Peyer's patch (tissue), 4 donors: ENCODE measurements at regions not wholly inside any gene's neighbourhood (a gene's known extent, or its start where the extent isn't known, plus 50 kb on each side); places are given as distances from the start of the nearest gene placed in this dataset.

Experiments used
- DNase-seq, 3 donors: peaks; one replicate each; pipeline ENCODE4 v3.0.0-alpha.2; 2017 to 2019
- H3K27ac ChIP-seq, 4 donors: fragments of 200-600 bp; sonication (generic); one replicate each; pipeline ENCODE4 v1.5.1; 2016 to 2019
- H3K27me3 ChIP-seq, 2 donors: fragments of 200-600 bp; sonication (generic); one replicate each; pipeline ENCODE4 v1.5.1; 2019
- H3K36me3 ChIP-seq, 3 donors: fragments of 200-600 bp; sonication (generic); one replicate each; pipeline ENCODE4 v1.5.1; 2016 to 2019
- H3K4me1 ChIP-seq, 4 donors: fragments of 200-600 bp; sonication (generic); one replicate each; pipeline ENCODE4 v1.5.1; 2016 to 2019
- H3K4me3 ChIP-seq, 4 donors: fragments of 200-600 bp; sonication (generic); 1 replicate in 3 of 4; 2 replicates in 1 of 4; pipeline ENCODE4 v1.5.1; 2016 to 2019; ENCODE audit warnings: mild to moderate bottlenecking in 1 of 4
- H3K9me3 ChIP-seq, 4 donors: fragments of 200-600 bp; sonication (generic); one replicate each; pipeline ENCODE4 v1.5.1; 2016 to 2019; ENCODE audit warnings: mild to moderate bottlenecking in 1 of 4
- POLR2A ChIP-seq, 2 donors: fragments of 450-650 bp; IDR thresholded peaks; one replicate each; pipeline ENCODE4 v1.5.1; 2017; ENCODE audit warnings: antibody characterized with exemption in 2 of 2, mild to moderate bottlenecking in 2 of 2, moderate library complexity in 2 of 2
- TF ChIP-seq, protein P1 (sequence below), 6 experiments: fragments of 450-650 bp in 4 of 6; fragments of 200-600 bp in 2 of 6; sonication (generic) in 1 of 6; IDR thresholded peaks; one replicate each; pipeline ENCODE4 v1.5.1; 2017 to 2019; ENCODE audit warnings: antibody characterized with exemption in 6 of 6, mild to moderate bottlenecking in 3 of 6, moderate library complexity in 1 of 6

DNA sequence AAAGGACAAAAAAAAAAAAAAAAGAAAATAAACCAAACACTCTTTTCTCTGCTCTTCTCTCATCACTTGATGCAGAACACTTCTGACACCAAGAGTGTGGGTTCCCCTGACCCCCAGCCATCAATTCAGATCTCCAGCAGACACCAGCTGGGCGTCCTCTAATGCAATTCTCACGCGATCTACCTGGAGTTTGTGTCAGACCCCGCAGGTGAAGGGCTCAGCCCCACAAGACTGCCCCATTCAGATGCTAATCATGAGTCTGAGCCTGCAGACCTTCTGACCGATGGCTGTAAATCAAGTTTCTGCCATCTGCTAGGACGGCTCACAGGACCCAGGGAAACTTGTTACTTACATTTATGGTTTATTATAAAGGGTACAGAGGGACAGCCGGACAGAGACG lies 133.6 kb upstream of the C1orf174 start:
- Histone ChIP-seq H3K9me3 (no peaks in the 10 kb centered on the region), H3K27me3 (no peaks in the 10 kb centered on the region), H3K36me3 (no peaks in the 10 kb centered on the region), H3K4me1 (no peaks in the 10 kb centered on the region), H3K27ac (no peak overlapping the region), H3K4me3 (no peak overlapping the region)
- DNase-seq: no peak
- no peak for TF ChIP-seq POLR2A (IDR thresholded peaks at IDR 0.05)
- TF ChIP-seq, protein P1, sequence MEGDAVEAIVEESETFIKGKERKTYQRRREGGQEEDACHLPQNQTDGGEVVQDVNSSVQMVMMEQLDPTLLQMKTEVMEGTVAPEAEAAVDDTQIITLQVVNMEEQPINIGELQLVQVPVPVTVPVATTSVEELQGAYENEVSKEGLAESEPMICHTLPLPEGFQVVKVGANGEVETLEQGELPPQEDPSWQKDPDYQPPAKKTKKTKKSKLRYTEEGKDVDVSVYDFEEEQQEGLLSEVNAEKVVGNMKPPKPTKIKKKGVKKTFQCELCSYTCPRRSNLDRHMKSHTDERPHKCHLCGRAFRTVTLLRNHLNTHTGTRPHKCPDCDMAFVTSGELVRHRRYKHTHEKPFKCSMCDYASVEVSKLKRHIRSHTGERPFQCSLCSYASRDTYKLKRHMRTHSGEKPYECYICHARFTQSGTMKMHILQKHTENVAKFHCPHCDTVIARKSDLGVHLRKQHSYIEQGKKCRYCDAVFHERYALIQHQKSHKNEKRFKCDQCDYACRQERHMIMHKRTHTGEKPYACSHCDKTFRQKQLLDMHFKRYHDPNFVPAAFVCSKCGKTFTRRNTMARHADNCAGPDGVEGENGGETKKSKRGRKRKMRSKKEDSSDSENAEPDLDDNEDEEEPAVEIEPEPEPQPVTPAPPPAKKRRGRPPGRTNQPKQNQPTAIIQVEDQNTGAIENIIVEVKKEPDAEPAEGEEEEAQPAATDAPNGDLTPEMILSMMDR (IDR thresholded peaks at IDR 0.05): no peak

DNA sequence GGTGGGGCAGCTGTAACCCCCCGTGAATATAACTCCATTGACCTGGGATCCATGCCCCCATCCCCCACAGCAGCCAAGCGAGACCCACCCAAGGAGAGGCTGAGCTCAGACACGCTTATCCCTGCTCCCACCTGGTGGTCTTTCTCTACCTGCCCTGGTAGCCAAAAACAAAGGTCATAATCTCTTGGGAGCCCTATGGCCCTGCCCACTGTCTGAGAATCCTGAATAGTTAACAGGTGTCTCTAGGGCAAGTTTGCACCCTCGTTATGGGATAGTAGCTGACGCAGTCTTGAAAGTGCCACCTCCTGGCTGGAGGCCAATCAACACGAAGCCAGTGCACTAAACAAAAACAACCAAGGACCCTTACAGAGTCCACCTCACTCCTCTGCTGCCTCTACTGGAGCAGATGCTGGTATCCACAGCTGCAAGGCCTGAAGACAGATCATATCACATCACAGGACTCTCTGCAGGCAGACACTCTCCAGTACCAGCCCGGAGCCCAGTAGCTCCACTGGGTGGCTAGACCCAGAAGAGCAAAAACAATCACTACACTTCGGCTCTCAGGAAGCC lies 134.3 kb upstream of the C1orf174 start:
- no peak overlapping the region for H3K4me3 ChIP-seq
- H3K4me1 ChIP-seq: no peaks in the 10 kb centered on the region
- H3K27me3 ChIP-seq: no peaks in the 10 kb centered on the region
- DNase-seq: no peak
- no peaks in the 10 kb centered on the region for H3K36me3 ChIP-seq
- no peak overlapping the region for H3K27ac ChIP-seq
- H3K9me3 ChIP-seq: no peaks in the 10 kb centered on the region
- TF ChIP-seq, protein P1 (IDR thresholded peaks at IDR 0.05): no peak
- no peak for TF ChIP-seq POLR2A (IDR thresholded peaks at IDR 0.05)

DNA sequence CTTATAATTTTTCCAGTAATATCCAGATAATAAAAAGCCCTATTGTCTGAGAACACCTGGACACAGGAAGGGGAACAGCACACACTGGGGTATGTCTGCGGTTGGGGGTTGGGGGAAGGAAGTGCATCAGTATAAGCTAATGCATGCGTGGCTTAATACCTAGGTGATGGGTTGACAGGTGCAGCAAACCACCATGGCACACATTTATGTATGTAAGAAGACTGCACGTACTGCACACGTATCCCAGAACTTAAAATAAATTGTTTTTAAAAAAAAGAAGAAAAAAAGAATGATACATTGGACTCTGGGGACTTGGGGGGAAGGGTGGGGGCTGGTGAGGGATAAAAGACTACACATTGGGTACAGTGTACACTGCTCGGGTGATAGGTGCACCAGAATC lies 144.9 kb upstream of the C1orf174 start:
- TF ChIP-seq, protein P1 (IDR thresholded peaks at IDR 0.05): no peak
- TF ChIP-seq POLR2A (IDR thresholded peaks at IDR 0.05): no peak
- H3K36me3 ChIP-seq: no peaks in the 10 kb centered on the region
- H3K9me3 ChIP-seq: no peaks in the 10 kb centered on the region
- H3K27me3 ChIP-seq: no peaks in the 10 kb centered on the region
- H3K4me3 ChIP-seq: no peak overlapping the region
- no peak overlapping the region for H3K27ac ChIP-seq
- H3K4me1 ChIP-seq: no peaks in the 10 kb centered on the region
- DNase-seq: peak in 2 of 3 donors; percentile 47 to 54

DNA sequence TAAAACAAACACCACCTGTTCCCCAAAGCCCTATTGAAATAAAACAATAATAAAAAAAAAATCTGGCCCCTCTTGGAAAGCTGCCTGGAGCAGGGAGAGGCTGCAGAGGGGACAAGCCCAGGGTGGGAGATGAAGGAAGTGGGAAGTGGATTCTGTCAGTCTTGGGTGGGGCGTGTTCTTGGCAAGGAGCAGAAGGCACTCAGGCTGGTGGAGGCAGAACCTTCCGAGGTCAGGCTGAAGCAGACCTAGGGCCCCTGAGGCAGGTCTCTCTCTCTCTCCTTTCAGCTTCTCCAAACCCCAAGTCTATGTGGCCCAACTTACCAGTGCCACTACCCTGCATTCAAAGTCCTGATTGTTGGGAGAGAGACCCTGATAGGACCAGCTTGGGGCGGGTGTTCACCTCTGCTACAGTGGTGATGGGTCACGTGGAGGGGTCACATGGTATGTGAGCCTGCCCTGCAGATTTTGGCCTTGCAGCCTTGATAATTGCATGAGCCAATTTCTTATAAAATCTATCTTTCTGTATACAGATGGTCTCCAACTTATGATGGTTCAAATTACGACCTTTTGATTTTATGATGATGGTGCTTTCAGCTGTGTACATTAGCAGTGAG lies 145.4 kb upstream of the C1orf174 start:
- Histone ChIP-seq H3K4me1 (no peaks in the 10 kb centered on the region), H3K4me3 (no peak overlapping the region), H3K9me3 (no peaks in the 10 kb centered on the region), H3K36me3 (no peaks in the 10 kb centered on the region), H3K27ac (no peak overlapping the region), H3K27me3 (no peaks in the 10 kb centered on the region)
- TF ChIP-seq, protein P1 (IDR thresholded peaks at IDR 0.05): no peak
- no peak for TF ChIP-seq POLR2A (IDR thresholded peaks at IDR 0.05)
- no peak for DNase-seq

DNA sequence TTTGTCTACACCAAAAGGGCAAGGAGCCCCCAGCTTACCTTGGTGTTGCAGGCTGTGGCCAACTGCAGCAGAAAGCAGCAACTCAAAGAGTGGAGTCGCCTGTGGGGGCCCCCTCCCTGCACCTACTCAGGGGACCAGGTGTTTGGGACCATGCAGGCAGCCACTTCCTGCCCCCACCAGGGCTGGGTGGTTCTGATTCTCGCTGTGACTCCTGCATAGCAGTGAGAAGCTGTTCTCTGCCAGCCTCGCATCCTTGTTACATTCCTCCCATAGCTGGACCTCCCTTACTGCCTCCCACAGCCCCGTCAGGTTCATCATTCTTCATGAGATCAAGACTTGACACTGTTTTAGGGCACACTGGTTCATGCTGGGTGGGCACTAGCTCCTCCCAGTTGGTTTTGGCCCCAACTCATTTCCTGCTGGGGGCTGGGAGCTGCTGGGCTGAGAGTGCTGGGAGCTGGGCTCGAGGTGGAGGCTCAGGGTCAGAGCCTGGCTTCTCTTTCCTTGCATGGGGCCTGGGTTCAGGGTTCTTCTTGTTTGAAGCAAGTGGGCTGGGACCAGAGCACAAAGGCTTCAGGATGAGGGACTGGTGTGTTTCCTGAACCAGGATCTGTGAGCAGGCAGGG lies 146.9 kb upstream of the C1orf174 start:
- H3K4me1 ChIP-seq: no peaks in the 10 kb centered on the region
- TF ChIP-seq POLR2A (IDR thresholded peaks at IDR 0.05): no peak
- TF ChIP-seq, protein P1 (IDR thresholded peaks at IDR 0.05): no peak
- no peaks in the 10 kb centered on the region for H3K36me3 ChIP-seq
- peak in 1 of 3 donors; percentile 30 for DNase-seq
- H3K27ac ChIP-seq: no peak overlapping the region
- H3K27me3 ChIP-seq: no peaks in the 10 kb centered on the region
- no peak overlapping the region for H3K4me3 ChIP-seq
- H3K9me3 ChIP-seq: no peaks in the 10 kb centered on the region
